ENCODE measurements at regions not wholly inside any gene's neighbourhood (a gene's known extent, or its start where the extent isn't known, plus 50 kb on each side); places are given as distances from the start of the nearest gene placed in this dataset.

DNA sequence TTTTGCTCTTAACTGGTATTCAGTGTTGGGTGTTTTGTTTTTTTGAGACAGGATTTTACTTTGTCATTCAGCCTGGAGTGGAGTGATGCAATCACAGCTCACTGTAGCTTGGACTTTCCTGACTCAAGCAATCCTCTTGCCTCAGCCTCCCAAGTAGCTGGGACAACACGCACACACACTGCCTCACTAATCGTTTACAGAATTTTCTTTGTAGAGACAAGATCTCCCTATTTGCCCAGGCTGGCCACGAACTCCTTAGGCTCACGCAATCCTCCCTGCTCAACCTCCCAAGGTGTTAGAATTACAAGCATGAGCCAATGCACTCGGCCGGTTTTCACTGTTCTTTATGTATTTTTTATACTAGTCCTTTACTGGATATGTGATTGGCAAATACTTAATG lies 51.0 kb upstream of the IGLL5 start:
- Histone ChIP-seq H3K27ac (ENCODE audit: extremely low read depth, low read depth, low read length) (no peak overlapping the region), H3K4me1 (ENCODE audit: control insufficient read depth, insufficient read depth, low read length) (no peaks in the 10 kb centered on the region), H3K36me3 (ENCODE audit: control insufficient read depth in 2 of 2, insufficient read depth in 1 of 2, low read length in 2 of 2) (no peaks in the 10 kb centered on the region), H3K9me3 (ENCODE audit: control insufficient read depth, insufficient read depth, low read depth, low read length) (no peaks in the 10 kb centered on the region), H3K4me3 (ENCODE audit: low read depth, low read length) (no peak overlapping the region)
- ChIA-PET POLR2A (no interaction called here), CTCF (interaction anchor here (0.7 to 2.0 kb wide), 8 partner anchors 10 to 67 kb away, joined by 3 to 8 read pairs (median 3); no protein-coding TSS in a partner anchor)
- TF ChIP-seq ZNF623 (tag by site-specific recombination; IDR thresholded peaks at IDR 0.05), result no peak
- TF ChIP-seq, protein P1, sequence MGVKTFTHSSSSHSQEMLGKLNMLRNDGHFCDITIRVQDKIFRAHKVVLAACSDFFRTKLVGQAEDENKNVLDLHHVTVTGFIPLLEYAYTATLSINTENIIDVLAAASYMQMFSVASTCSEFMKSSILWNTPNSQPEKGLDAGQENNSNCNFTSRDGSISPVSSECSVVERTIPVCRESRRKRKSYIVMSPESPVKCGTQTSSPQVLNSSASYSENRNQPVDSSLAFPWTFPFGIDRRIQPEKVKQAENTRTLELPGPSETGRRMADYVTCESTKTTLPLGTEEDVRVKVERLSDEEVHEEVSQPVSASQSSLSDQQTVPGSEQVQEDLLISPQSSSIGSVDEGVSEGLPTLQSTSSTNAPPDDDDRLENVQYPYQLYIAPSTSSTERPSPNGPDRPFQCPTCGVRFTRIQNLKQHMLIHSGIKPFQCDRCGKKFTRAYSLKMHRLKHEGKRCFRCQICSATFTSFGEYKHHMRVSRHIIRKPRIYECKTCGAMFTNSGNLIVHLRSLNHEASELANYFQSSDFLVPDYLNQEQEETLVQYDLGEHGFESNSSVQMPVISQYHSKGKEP (tag by site-specific recombination; IDR thresholded peaks at IDR 0.05), result no peak
- no peak for TF ChIP-seq MEIS1 (CRISPR knock-in tag; IDR thresholded peaks at IDR 0.05; ENCODE audit: borderline replicate concordance)
- TF ChIP-seq KLF1 (tag by site-specific recombination; IDR thresholded peaks at IDR 0.05), result no peak
- no peak for TF ChIP-seq ZSCAN18 (tag by site-specific recombination; IDR thresholded peaks at IDR 0.05)
- TF ChIP-seq ZNF561 (tag by site-specific recombination; IDR thresholded peaks at IDR 0.05; ENCODE audit: borderline replicate concordance), result no peak
- no peak for TF ChIP-seq ZNF747 (tag by site-specific recombination; IDR thresholded peaks at IDR 0.05)
- TF ChIP-seq ZNF311 (tag by site-specific recombination; IDR thresholded peaks at IDR 0.05; ENCODE audit: borderline replicate concordance), result no peak
- no peak for TF ChIP-seq WT1 (tag by site-specific recombination; IDR thresholded peaks at IDR 0.05)
- no peak for TF ChIP-seq ZNF580 (tag by site-specific recombination; IDR thresholded peaks at IDR 0.05)
- TF ChIP-seq ZNF324 (tag by site-specific recombination; IDR thresholded peaks at IDR 0.05), result no peak

All from HEK293 (cell line).